ENCODE measurements at regions not wholly inside any gene's neighbourhood (a gene's known extent, or its start where the extent isn't known, plus 50 kb on each side); places are given as distances from the start of the nearest gene placed in this dataset.

GRCh38 chr5:175216991-175217390 is 227.0 kb downstream of the DRD1 start:
- Histone ChIP-seq H3K9ac (ENCODE audit: low read depth, low read length) (no peak overlapping the region), H3K79me1 (ENCODE audit: low read depth in 1 of 2, low read length in 2 of 2) (no peaks in the 10 kb centered on the region), H2BK20ac (ENCODE audit: low read depth, low read length) (no peak overlapping the region), H3K27ac (ENCODE audit: insufficient read depth, low read length) (no peak overlapping the region), H3K56ac (ENCODE audit: extremely low read depth, insufficient read depth, low read length) (no peak overlapping the region), H2AFZ (replicated peaks; ENCODE audit: low read length, poor library complexity) (no peak overlapping the region), H4K20me1 (ENCODE audit: insufficient read depth, low read length) (no peaks in the 10 kb centered on the region), H3K9me1 (ENCODE audit: insufficient read depth, low read length) (peaks cover 11% of the 10 kb centered on the region; the same call in 1 of the 2 replicates), H3K4ac (ENCODE audit: low read depth, low read length) (no peak overlapping the region; the same call in 1 of the 2 replicates), H2AK9ac (replicated peaks; ENCODE audit: low read depth, low read length, poor library complexity) (no peak overlapping the region), H3K9me3 (ENCODE audit: control insufficient read depth, insufficient read depth, low read length) (no peaks in the 10 kb centered on the region), H4K91ac (ENCODE audit: insufficient read depth, low read depth, low read length) (peak overlapping the region; percentile 28; the same call in 1 of the 2 replicates), H3K4me1 (ENCODE audit: control insufficient read depth, insufficient read depth, low read length) (peaks cover 12% of the 10 kb centered on the region), H2BK120ac (ENCODE audit: low read depth, low read length) (peak overlapping the region; percentile 62; the same call in 1 of the 2 replicates), H3K27me3 (ENCODE audit: control insufficient read depth, insufficient read depth, low read length) (no peaks in the 10 kb centered on the region), H3K4me3 (ENCODE audit: insufficient read depth, low read depth, low read length) (no peak overlapping the region), H3K4me2 (ENCODE audit: low read depth, low read length) (no peak overlapping the region), H3K14ac (replicated peaks; ENCODE audit: low read depth, low read length) (no peak overlapping the region), H4K5ac (ENCODE audit: low read depth, low read length) (0 out of 2 replicates have a peak overlapping the region, but pooled peaks have one; percentile 3), H4K8ac (ENCODE audit: low read depth in 2 of 2, low read length in 2 of 2) (no peak overlapping the region), H2AK5ac (ENCODE audit: low read depth, low read length) (no peak overlapping the region), H3K18ac (ENCODE audit: low read depth, low read length) (no peak overlapping the region; the same call in 1 of the 2 replicates), H3K23ac (ENCODE audit: low read depth, low read length) (no peak overlapping the region), H2BK5ac (ENCODE audit: low read depth, low read length, poor library complexity, severe bottlenecking) (no peak overlapping the region), H3K36me3 (ENCODE audit: control insufficient read depth, insufficient read depth, low read length) (no peaks in the 10 kb centered on the region), H2BK15ac (ENCODE audit: low read depth, low read length) (no peak overlapping the region)
- in situ Hi-C loops (cut with MboI; ENCODE audit: low sequenced_read_pairs) (no loop called here), intact Hi-C loops (cut with micrococcal nuclease) (loop anchor here (10.0 kb wide), 1 partner anchor 168 kb away; no protein-coding TSS in a partner anchor), dilution Hi-C loops (cut with HindIII; ENCODE audit: low sequenced_read_pairs, unreplicated experiment) (no loop called here)
- POLR2A ChIA-PET (ENCODE audit: unreplicated experiment) = no interaction called here
- no CpG with 5 or more reads among the region's 6 CpGs for WGBS, 2 experiments (ENCODE audit: extremely low coverage in 2 of 2, insufficient read length in 1 of 2)
- ATAC-seq (ENCODE audit: low read depth) = peak; percentile 18; the same call in 1 of the 2 replicates
- TF ChIP-seq CHD1 (IDR thresholded peaks at IDR 0.05; ENCODE audit: low read depth, low read length) (no peak), NFE2L2 (IDR thresholded peaks at IDR 0.05; ENCODE audit: low read depth, low read length) (no peak), FOS (IDR thresholded peaks at IDR 0.05; ENCODE audit: low read depth, low read length) (no peak), ELK1 (IDR thresholded peaks at IDR 0.05; ENCODE audit: borderline replicate concordance, low read depth, low read length) (no peak), MAFK (IDR thresholded peaks at IDR 0.05; ENCODE audit: low read depth, low read length) (no peak), CEBPB (IDR thresholded peaks at IDR 0.05; ENCODE audit: low read depth, low read length) (no peak), CTCF (conservative IDR thresholded peaks at IDR 0.05; ENCODE audit: low read depth, low read length) (no peak), MXI1 (IDR thresholded peaks at IDR 0.05; ENCODE audit: borderline replicate concordance, low read depth, low read length) (no peak), SMC3 (IDR thresholded peaks at IDR 0.05; ENCODE audit: low read depth, low read length) (no peak), USF2 (IDR thresholded peaks at IDR 0.05; ENCODE audit: low read depth, low read length) (no peak), BHLHE40 (IDR thresholded peaks at IDR 0.05; ENCODE audit: low read depth, low read length) (no peak), POLR2A (IDR thresholded peaks at IDR 0.05; ENCODE audit: low read depth, low read length) (no peak), MAZ (IDR thresholded peaks at IDR 0.05; ENCODE audit: borderline replicate concordance, low read depth, low read length) (no peak), RFX5 (IDR thresholded peaks at IDR 0.05; ENCODE audit: low read depth, low read length) (no peak)
- BruUV-seq (replicated peaks) = no TSS peak
- CTCF ChIA-PET = no interaction called here
- DNase-seq = peak; percentile 43
